ENCODE measurements at regions not wholly inside any gene's neighbourhood (a gene's known extent, or its start where the extent isn't known, plus 50 kb on each side); places are given as distances from the start of the nearest gene placed in this dataset.

GRCh38 chr16:51773071-51773890 is 622.2 kb upstream of the SALL1 start:
- DNase-seq (ENCODE audit: low spot score) = no peak

- DNase-seq (ENCODE audit: low spot score) = no peak
These were observed 615.7 kb upstream of the SALL1 start for GRCh38 chr16:51766739-51767138.

- no peak for DNase-seq (ENCODE audit: low spot score)
These were observed 612.1 kb upstream of the SALL1 start for GRCh38 chr16:51763072-51763661.

GRCh38 chr16:51762081-51762996 is 611.3 kb upstream of the SALL1 start:
- peak; percentile 28 for DNase-seq (ENCODE audit: low spot score)

GRCh38 chr16:51761001-51761400 is 609.9 kb upstream of the SALL1 start:
- no peak for DNase-seq (ENCODE audit: low spot score)

GRCh38 chr16:51759999-51760398 is 608.9 kb upstream of the SALL1 start:
- no peak for DNase-seq (ENCODE audit: low spot score)

DNA sequence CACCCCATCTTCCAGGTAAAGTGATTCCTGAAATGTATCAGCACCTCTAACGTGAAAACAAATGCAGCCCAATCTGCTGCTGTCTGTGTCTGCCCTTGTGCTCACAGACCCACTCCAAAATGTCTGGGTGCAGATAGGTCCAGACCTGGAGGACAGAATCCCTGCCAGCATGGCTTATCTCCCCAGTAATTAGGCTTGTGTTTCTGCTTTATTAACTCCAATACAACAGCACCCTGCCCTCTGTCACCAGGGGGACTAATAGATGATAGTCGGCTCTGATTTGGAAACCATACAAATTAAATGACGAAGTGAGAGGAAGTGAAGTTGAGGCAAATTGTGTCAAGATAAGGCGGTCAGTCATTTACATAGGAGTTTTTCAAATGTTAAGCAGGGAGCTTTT is 608.3 kb upstream of the SALL1 start:
- no peak for DNase-seq (ENCODE audit: low spot score)

DNA sequence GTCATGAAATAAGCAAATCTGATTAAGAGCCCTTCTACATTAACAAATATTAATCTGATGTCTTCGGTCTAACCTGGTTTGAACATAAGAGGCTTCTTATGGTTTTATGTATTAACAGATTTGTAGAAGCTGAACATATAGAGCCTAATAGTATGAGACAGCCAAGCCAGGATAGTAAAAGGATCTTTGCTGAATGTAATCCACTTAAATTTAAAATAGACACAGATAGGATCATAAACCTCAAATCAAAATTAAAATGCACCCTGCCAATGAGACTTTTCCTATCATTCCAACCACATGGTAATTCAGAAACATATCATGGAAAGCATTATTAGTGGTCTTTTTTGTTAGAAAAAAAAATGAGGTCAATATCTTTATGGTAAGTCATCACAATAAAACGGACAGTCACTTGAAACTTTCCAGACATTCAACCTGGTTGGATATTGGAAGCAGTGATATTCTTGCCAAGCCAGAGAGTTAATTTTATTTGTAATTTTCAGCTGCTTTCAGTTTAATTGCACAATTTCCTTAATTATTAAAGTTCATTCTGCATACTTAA is 606.9 kb upstream of the SALL1 start:
- DNase-seq (ENCODE audit: low spot score) = no peak

DNA sequence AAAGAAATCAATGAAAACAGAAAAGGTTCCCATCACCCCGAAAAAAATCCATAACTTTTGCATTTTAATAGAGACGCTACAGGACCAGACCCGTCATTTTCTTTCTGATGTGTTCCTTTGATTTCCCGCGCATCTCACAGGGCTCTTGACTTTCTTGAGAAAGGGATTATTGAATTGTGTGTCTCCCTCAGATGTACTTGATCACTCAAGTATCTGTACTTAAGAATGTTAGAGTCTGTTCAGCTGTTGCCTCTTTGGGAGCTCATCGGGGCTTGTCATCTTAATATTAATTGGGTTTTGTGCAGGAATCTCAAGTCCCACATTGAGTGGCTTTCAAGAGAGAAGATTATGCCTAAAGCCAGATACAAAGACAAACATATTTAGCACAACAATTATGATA is 606.4 kb upstream of the SALL1 start:
- no peak for DNase-seq (ENCODE audit: low spot score)

DNA sequence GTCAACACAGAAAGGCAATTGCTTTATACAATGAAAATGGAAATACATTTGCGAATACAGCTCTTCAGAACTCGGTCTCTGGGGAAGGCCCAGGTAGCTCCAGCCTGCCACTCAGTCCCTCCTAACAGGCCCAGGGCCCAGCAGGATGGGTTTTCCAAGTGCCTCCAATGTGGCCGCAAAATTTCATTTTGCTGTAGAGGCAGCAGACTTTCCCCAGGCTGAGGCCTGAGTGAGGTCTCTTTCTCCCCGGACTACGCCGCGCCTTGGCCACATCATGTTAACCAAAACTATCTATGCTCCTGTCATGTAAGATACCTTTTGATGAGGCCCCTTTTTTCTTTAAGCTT is 606.0 kb upstream of the SALL1 start:
- no peak for DNase-seq (ENCODE audit: low spot score)

DNA sequence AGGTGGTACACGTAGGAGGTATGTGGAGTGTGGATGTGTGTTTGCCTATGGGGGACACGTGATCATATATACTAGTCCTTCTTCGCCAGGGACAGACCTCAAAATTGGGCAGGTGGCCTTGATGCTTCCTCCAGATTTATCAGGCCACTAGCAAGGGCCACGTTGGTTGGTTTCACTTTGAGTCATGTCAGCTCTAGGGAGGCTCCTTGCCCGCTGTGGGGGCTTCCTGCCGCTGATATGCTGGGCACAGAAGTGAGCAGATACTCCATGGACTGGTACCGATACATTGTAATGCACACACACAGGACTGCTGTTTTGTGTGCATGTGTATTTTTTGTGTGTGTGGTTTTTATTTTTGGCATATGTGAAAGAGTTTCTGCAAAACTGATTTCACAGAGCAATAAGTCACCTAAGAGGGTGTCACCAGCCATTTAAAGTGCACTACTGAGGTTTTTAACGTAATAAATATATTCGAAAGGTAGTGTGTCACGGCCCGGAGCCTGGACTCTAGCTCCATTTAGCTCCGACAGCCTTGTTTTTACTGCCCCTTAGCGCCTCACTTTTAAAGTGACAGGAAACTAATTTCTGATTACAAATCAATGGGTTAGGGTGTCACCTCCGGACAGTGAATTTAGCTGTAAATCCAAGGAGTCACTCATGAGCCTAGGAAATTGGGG is 605.5 kb upstream of the SALL1 start:
- DNase-seq (ENCODE audit: low spot score) = no peak

- no peak for DNase-seq (ENCODE audit: low spot score)
These were observed 604.7 kb upstream of the SALL1 start for GRCh38 chr16:51755577-51756355.

DNA sequence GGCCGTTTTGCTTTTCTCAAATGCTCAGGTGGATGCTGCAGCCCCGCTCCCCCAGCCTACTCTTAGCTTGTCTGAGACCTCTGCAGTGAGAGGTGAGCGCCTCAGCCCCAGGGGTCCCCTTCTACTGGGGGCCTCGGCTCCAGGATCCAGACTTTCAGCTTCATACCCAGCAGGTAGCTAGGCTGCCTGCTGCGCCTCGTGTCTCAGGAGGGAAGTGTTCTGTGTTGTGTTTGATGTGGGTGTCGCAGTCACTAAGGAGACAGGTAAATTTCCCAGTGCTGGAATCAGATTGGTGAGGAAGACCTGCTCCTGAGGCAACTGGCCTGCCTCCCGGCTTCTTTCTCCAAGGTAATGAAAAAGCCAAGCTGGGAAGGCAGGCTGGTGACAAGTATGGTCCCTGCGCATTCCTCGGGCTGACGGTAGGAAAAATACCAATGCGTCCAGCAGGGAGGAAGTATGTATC is 604.0 kb upstream of the SALL1 start:
- no peak for DNase-seq (ENCODE audit: low spot score)

- no peak for DNase-seq (ENCODE audit: low spot score)
These were observed 602.5 kb upstream of the SALL1 start for GRCh38 chr16:51753467-51754127.

GRCh38 chr16:51752438-51752995 is 601.4 kb upstream of the SALL1 start:
- no peak for DNase-seq (ENCODE audit: low spot score)

DNA sequence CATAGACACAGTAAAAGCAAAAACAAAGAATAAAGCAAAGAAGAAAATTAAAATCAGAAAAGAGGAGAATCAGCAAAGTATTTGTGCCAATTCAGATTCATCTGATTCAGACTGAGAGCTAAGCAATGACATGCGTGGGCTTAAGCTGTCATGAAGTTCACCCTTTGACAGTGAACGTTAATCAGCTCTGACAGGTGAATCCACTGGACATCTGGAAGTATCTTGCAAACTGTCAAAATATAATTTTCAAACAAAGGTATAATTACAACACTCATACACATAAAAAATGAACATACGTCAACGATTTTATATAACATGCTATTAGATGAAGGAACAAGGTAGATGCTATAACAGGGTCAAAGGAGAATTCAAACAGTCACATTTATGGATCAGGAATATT is 596.3 kb upstream of the SALL1 start:
- no peak for DNase-seq (ENCODE audit: low spot score)

DNA sequence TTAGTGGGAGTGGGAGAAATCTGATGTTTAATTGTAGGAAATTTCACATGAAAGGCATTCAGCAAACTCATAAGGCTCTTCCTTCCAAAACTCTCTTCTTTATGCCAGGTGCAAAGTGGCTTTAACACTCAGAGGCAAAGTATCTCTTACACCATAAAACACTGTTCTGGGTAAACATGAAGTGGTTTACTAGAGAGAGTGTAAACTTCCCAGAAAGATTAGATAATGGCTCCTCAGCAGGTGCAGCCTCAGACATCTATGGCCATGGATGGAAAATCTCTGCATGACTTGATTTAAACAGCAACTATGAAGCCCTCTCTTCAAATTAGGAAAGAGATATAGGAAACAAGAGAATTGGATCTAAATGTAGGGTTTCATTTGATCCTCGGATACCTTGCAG is 583.1 kb upstream of the SALL1 start:
- no peak for DNase-seq (ENCODE audit: low spot score)

GRCh38 chr16:51733181-51733580 is 582.1 kb upstream of the SALL1 start:
- DNase-seq (ENCODE audit: low spot score) = no peak

GRCh38 chr16:51731160-51731559 is 580.1 kb upstream of the SALL1 start:
- DNase-seq (ENCODE audit: low spot score) = no peak

GRCh38 chr16:51723036-51723724 is 572.1 kb upstream of the SALL1 start:
- DNase-seq (ENCODE audit: low spot score) = no peak

All from HuH-7.5 (cell line).